Astrocyte of the cerebellum (primary cell): ENCODE measurements at regions not wholly inside any gene's neighbourhood (a gene's known extent, or its start where the extent isn't known, plus 50 kb on each side); places are given as distances from the start of the nearest gene placed in this dataset.
"Not testable (repeated sequence)": the region's sequence is repeated elsewhere in the genome, so short reads cannot be mapped to it uniquely, and the experiment has no call there.

Source experiments
- DNase-seq: peaks from one replicate; pipeline ENCODE4 v3.0.0-alpha.2; 2011; ENCODE audit warnings: low read depth
- H3K4me3 ChIP-seq: 2 replicates; pipeline ENCODE4 v1.5.1; 2011; ENCODE audit warnings: mild to moderate bottlenecking, low read depth, low read length, moderate library complexity
- in situ Hi-C: cut with HindIII; loops from 2 replicates; pipeline ENCODE4 v1.10.0; 2017; ENCODE audit warnings: low sequenced_read_pairs
- TF ChIP-seq, protein P1 (sequence below): IDR thresholded peaks from 2 replicates; pipeline ENCODE4 v1.5.1; 2012; ENCODE audit warnings: low read length, low read depth, moderate library complexity, mild to moderate bottlenecking; ENCODE audit errors: missing control alignments

DNA sequence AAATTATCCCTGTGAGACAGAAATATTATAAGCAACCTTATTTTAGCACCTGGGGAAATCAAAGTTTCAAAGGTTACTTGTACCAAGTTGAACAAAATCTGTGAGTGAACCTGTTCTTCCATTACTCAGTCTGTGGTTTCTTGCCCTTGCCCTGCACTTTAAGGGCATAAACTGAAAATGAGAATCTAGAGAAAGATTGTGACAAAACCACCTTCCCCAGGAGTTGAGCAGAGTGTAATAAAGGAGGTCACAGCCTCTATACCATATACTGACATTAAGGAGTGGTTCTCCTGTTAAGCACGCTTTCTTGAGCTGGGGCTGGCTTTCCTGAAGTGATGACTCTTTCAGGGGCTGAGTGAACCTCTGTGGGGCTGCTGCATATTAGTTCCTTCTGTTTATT lies 143.4 kb downstream of the PDCD6IP start:
- no peak overlapping the region for H3K4me3 ChIP-seq
- in situ Hi-C loops: no loop called here
- no peak for DNase-seq
- TF ChIP-seq, protein P1, sequence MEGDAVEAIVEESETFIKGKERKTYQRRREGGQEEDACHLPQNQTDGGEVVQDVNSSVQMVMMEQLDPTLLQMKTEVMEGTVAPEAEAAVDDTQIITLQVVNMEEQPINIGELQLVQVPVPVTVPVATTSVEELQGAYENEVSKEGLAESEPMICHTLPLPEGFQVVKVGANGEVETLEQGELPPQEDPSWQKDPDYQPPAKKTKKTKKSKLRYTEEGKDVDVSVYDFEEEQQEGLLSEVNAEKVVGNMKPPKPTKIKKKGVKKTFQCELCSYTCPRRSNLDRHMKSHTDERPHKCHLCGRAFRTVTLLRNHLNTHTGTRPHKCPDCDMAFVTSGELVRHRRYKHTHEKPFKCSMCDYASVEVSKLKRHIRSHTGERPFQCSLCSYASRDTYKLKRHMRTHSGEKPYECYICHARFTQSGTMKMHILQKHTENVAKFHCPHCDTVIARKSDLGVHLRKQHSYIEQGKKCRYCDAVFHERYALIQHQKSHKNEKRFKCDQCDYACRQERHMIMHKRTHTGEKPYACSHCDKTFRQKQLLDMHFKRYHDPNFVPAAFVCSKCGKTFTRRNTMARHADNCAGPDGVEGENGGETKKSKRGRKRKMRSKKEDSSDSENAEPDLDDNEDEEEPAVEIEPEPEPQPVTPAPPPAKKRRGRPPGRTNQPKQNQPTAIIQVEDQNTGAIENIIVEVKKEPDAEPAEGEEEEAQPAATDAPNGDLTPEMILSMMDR: no peak

GRCh38 chr3:33942483-33943150 lies 144.2 kb downstream of the PDCD6IP start:
- in situ Hi-C loops: no loop called here
- no peak overlapping the region for H3K4me3 ChIP-seq
- DNase-seq: no peak
- TF ChIP-seq, protein P1: no peak

DNA sequence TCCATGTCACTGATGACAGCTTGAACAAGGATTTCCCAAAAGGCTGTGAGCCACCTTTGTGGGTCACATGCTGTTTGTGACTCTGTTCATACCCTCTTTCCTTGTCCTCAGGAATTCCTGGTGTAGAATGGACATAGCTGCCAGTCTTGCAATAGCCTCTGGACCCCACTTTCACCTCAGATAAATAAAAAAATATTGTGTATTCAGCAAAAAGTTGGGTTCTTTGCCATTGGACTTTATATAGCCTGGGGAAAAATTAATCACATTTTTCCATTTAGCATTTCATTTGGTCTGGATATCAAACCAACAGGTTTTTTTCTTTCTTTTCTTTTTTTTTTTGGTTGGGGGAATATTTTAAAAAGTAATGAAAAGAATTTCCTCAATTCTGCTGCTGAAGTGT lies 144.8 kb downstream of the PDCD6IP start:
- no peak for DNase-seq
- in situ Hi-C loops: no loop called here
- TF ChIP-seq, protein P1: no peak
- H3K4me3 ChIP-seq: no peak overlapping the region

DNA sequence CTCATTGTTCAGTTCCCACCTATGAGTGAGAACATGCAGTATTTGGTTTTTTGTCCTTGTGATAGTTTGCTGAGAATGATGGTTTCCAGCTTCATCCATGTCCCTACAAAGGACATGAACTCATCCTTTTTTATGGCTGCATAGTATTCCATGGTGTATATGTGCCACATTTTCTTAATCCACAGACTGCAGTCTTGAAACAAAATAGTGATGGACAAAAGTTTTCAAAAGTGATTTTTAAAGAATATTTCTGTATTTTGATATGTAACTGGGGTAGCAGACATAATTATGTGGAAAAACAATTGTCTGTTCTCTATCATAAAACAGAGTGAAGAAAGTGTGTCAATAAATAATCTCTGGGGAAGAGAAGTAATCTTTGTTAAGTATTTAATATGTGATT lies 148.2 kb downstream of the PDCD6IP start:
- H3K4me3 ChIP-seq, DNase-seq, in situ Hi-C loops: not testable (repeated sequence)

- TF ChIP-seq, protein P1: no peak
- in situ Hi-C loops: no loop called here
- no peak overlapping the region for H3K4me3 ChIP-seq
- no peak for DNase-seq
Observed at GRCh38 chr3:33947272-33948195, 149.1 kb downstream of the PDCD6IP start.

- no peak for DNase-seq
Observed at GRCh38 chr3:33949074-33949473, 150.6 kb downstream of the PDCD6IP start.

DNA sequence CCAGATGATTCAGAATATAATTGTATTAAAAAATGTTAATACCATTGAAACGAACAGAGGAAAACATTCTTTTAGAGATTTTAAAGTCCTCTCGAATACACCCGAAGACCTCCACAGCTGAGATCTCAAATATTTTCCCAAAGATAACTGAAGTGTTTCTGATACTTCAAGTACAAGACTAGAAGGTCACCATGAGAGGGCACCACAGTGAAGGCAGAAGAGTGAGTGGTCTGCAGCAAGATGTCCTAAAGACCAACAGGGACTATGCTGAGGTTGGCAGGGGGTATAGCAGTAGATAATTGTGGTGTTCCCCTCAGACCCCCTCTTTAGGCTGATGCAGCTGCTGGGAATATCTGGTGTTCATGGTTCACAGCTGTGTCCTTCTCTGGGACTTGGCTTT lies 156.5 kb downstream of the PDCD6IP start:
- in situ Hi-C loops: no loop called here
- no peak for DNase-seq
- TF ChIP-seq, protein P1: no peak
- H3K4me3 ChIP-seq: no peak overlapping the region

More at GRCh38 chr3:33949074-33949473, 150.6 kb downstream of the PDCD6IP start:
- H3K4me3 ChIP-seq: no peak overlapping the region
- in situ Hi-C loops: no loop called here
- TF ChIP-seq, protein P1: no peak
